GM23248 (cell line): ENCODE measurements at regions not wholly inside any gene's neighbourhood (a gene's known extent, or its start where the extent isn't known, plus 50 kb on each side); places are given as distances from the start of the nearest gene placed in this dataset. TPM values are rescaled to one million over a fixed set of nuclear protein-coding genes. Genes with fewer than 3 reads are reported as not detected.

Source experiments
- DNase-seq: peaks from one replicate; pipeline ENCODE4 v3.0.0-alpha.2; 2015
- H2AFZ ChIP-seq: fragments of 200-600 bp; sonication (generic); 2 replicates; pipeline ENCODE4 v1.6.1; 2016; ENCODE audit warnings: antibody characterized with exemption
- H3F3A ChIP-seq: fragments of 200-600 bp; sonication (generic); 2 replicates; pipeline ENCODE4 v1.6.1; 2016; ENCODE audit warnings: mild to moderate bottlenecking, antibody characterized with exemption, mixed run types; ENCODE audit not compliant: insufficient read depth
- H3K27ac ChIP-seq: fragments of 200-600 bp; sonication (generic); 2 replicates; pipeline ENCODE4 v1.5.1; 2016; ENCODE audit warnings: mild to moderate bottlenecking
- H3K27me3 ChIP-seq: fragments of 200-600 bp; sonication (generic); replicated peaks from 2 replicates; pipeline ENCODE4 v1.6.1; 2016; ENCODE audit warnings: mild to moderate bottlenecking; ENCODE audit not compliant: insufficient read depth
- H3K36me3 ChIP-seq: fragments of 200-600 bp; sonication (generic); 2 replicates; pipeline ENCODE4 v1.6.1; 2016; ENCODE audit warnings: low read depth, mild to moderate bottlenecking
- H3K4me1 ChIP-seq: fragments of 200-600 bp; sonication (generic); 2 replicates; pipeline ENCODE4 v1.6.1; 2016; ENCODE audit warnings: mild to moderate bottlenecking; ENCODE audit not compliant: insufficient read depth
- H3K4me2 ChIP-seq: fragments of 200-600 bp; sonication (generic); one replicate; pipeline ENCODE4 v1.6.1; 2016; ENCODE audit warnings: mild to moderate bottlenecking; ENCODE audit not compliant: unreplicated experiment
- H3K4me3 ChIP-seq: fragments of 200-600 bp; sonication (generic); 2 replicates; pipeline ENCODE4 v1.5.1; 2016; ENCODE audit warnings: mild to moderate bottlenecking
- H3K79me2 ChIP-seq: fragments of 200-600 bp; sonication (generic); 2 replicates; pipeline ENCODE4 v1.6.1; 2016; ENCODE audit warnings: mild to moderate bottlenecking; ENCODE audit not compliant: insufficient read depth
- H3K9ac ChIP-seq: fragments of 200-600 bp; sonication (generic); 2 replicates; pipeline ENCODE4 v1.6.1; 2016; ENCODE audit warnings: mild to moderate bottlenecking
- H3K9me2 ChIP-seq: fragments of 200-600 bp; sonication (generic); 2 replicates; pipeline ENCODE4 v1.6.1; 2016; ENCODE audit warnings: mixed run types, mild to moderate bottlenecking, moderate library complexity; ENCODE audit not compliant: insufficient read depth
- H3K9me3 ChIP-seq: fragments of 200-600 bp; sonication (generic); one replicate; pipeline ENCODE4 v1.6.1; 2017; ENCODE audit warnings: low read depth
- H4K20me1 ChIP-seq: fragments of 200-600 bp; sonication (generic); 2 replicates; pipeline ENCODE4 v1.6.0; 2016; ENCODE audit not compliant: insufficient read depth
- EZH2 ChIP-seq: fragments of 200-600 bp; sonication (generic); IDR thresholded peaks from 2 replicates; pipeline ENCODE4 v1.6.1; 2018; ENCODE audit warnings: antibody characterized with exemption, mild to moderate bottlenecking; ENCODE audit not compliant: insufficient read depth, poor library complexity, severe bottlenecking
- WGBS, 2 experiments: methylation state at CpG; one replicate each; pipeline ENCODE4 v1.1.6; 2015 to 2017; ENCODE audit warnings: low lambda C conversion rate in 2 of 2, low coverage in 1 of 2; ENCODE audit errors: missing lambda C conversion rate in 2 of 2; 5-methylcytosine and 5-hydroxymethylcytosine counted together
- in situ Hi-C: fragments of 300-500 bp; cut with MboI; formaldehyde crosslinking; loops from 2 replicates; pipeline ENCODE4 v1.15.0; 2020
- microRNA-seq: library from miRNA; unstranded; fragments of <30 nt; microRNA quantifications from one replicate; pipeline ENCODE4, GENCODE V29; 2016; ENCODE audit warnings: borderline number of aligned reads
- small RNA-seq: library from RNA; depleted of rRNA; stranded (forward); fragments of <200 nt; gene quantifications from one replicate; pipeline ENCODE3, GENCODE V24; 2014; ENCODE audit warnings: low read depth, low replicate concordance

- Histone ChIP-seq H3K9me2 (no peaks in the 10 kb centered on the region), H4K20me1 (no peaks in the 10 kb centered on the region), H3K27me3 (no peaks in the 10 kb centered on the region), H3F3A (no peaks in the 10 kb centered on the region), H3K4me1 (no peaks in the 10 kb centered on the region), H3K4me2 (no peak overlapping the region), H3K9me3 (no peaks in the 10 kb centered on the region), H3K9ac (no peak overlapping the region), H3K27ac (no peak overlapping the region), H3K79me2 (no peaks in the 10 kb centered on the region), H3K4me3 (no peak overlapping the region), H2AFZ (no peak overlapping the region), H3K36me3 (no peaks in the 10 kb centered on the region)
- in situ Hi-C loops = no loop called here
- TF ChIP-seq EZH2 = no peak
- DNase-seq = no peak
- WGBS, 2 experiments = 73 to 77% methylated on average over 9 of the region's 9 CpGs
Measured at GRCh38 chr13:99614465-99614885, 113.2 kb downstream of the TM9SF2 start.

Small RNA genes lying in the stretch of these regions (microRNA-seq; reads per million reads assigned to microRNA genes)
- gene MIR4306 = not detected

Small RNA genes lying in the stretch of these regions (small RNA-seq; reads per million reads assigned to genes)
- gene MIR4306 (not detected), gene RF00402 (not detected)
